Stimulated activated naive B cell treated with anti-CD40 and anti-IgM and Interleukin-4, amounts not matched to agents 10 μg/mL and 1 μg/mL and 100 μg/mL, for 72 hours (primary cell): ENCODE measurements at regions not wholly inside any gene's neighbourhood (a gene's known extent, or its start where the extent isn't known, plus 50 kb on each side); places are given as distances from the start of the nearest gene placed in this dataset.

Experiments
- ATAC-seq, 2 donors: fragments of 150-1000 bp; cut with Tn5 transposase; replicated peaks; 2 replicates each; pipeline ENCODE4 v1.10.0; 2021; ENCODE audit warnings: moderate library complexity in 1 of 2
- DNase-seq: peaks from one replicate; pipeline ENCODE4 v3.0.0; 2021
- H3K27ac Mint-ChIP-seq: one replicate; pipeline ENCODE4 v1.8.0; 2022; ENCODE audit warnings: mild to moderate bottlenecking, mixed read lengths
- H3K27me3 Mint-ChIP-seq, 2 donors: one replicate each; pipeline ENCODE4 v1.8.0; 2022; ENCODE audit warnings: mixed read lengths in 2 of 2
- H3K36me3 Mint-ChIP-seq, 2 donors: one replicate each; pipeline ENCODE4 v1.8.0; 2022; ENCODE audit warnings: mixed read lengths in 2 of 2, mild to moderate bottlenecking in 1 of 2
- H3K4me1 Mint-ChIP-seq, 2 donors: one replicate each; pipeline ENCODE4 v1.8.0; 2022; ENCODE audit warnings: mixed read lengths in 2 of 2, mild to moderate bottlenecking in 1 of 2
- H3K4me3 Mint-ChIP-seq, 2 donors: one replicate each; pipeline ENCODE4 v1.8.0; 2022; ENCODE audit warnings: mild to moderate bottlenecking in 2 of 2, mixed read lengths in 2 of 2, moderate library complexity in 1 of 2
- H3K9me3 Mint-ChIP-seq, 2 donors: one replicate each; pipeline ENCODE4 v1.8.0; 2022; ENCODE audit warnings: mixed read lengths in 2 of 2, mild to moderate bottlenecking in 1 of 2

DNA sequence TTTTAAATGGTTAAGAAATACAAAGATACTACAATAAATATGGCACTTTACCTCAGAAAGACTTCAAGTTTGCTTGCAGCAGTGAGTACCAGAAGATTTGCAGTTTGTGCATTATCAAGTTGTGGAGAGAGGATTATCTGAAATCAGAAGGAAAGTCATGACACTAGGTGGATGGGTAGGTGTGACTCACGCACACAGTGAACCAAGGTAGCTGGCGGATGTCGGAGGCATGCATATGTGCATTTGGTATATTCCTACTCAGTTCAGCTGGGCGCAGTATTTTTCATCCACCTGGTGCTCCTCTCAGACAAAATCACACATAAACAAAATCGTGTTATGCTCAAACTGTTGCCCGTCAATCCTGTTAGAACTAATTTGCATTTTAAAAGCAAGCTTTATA lies 351.0 kb downstream of the IGSF11 start:
- Mint-ChIP-seq H3K9me3 (peaks cover 0 to 8% of the 10 kb centered on the region in 2 donors), H3K4me1 (no peaks in the 10 kb centered on the region), H3K4me3 (no peak overlapping the region), H3K36me3 (no peaks in the 10 kb centered on the region), H3K27me3 (no peaks in the 10 kb centered on the region), H3K27ac (no peak overlapping the region)
- no peak for ATAC-seq
- no peak for DNase-seq

DNA sequence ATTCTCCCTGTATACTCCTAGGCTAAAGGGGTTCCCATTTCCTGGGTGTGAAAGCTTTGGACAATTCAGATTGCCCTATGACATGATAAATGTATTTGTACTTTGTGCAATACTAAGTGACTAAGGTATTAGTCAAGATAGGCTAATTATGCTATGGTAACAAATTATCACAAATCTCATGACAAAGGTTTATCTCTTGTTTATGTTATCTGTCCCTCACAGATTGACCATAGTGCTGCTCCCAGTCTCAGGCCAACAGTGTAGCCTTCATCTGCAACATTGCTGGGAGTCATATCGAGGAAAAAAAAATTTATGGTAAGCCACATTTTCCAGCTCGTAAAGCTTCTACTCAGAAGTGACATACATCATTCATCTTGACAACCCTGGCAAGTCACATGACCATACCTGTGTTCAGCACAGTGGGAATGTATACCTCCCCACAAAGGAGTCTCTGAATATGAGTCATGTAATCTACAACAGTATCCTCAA lies 346.2 kb downstream of the IGSF11 start:
- no peaks in the 10 kb centered on the region for H3K27me3 Mint-ChIP-seq
- no peaks in the 10 kb centered on the region for H3K4me1 Mint-ChIP-seq
- H3K9me3 Mint-ChIP-seq: peaks cover 0 to 2% of the 10 kb centered on the region in 2 donors
- no peak for ATAC-seq
- H3K27ac Mint-ChIP-seq: no peak overlapping the region
- H3K4me3 Mint-ChIP-seq: no peak overlapping the region
- H3K36me3 Mint-ChIP-seq: no peaks in the 10 kb centered on the region
- DNase-seq: no peak

GRCh38 chr3:118692416-118692815 lies 342.2 kb downstream of the IGSF11 start:
- H3K4me1 Mint-ChIP-seq: no peaks in the 10 kb centered on the region
- DNase-seq: no peak
- peaks cover 6 to 13% of the 10 kb centered on the region in 2 donors for H3K9me3 Mint-ChIP-seq
- no peak for ATAC-seq
- H3K27ac Mint-ChIP-seq: no peak overlapping the region
- H3K36me3 Mint-ChIP-seq: no peaks in the 10 kb centered on the region
- H3K27me3 Mint-ChIP-seq: no peaks in the 10 kb centered on the region
- no peak overlapping the region for H3K4me3 Mint-ChIP-seq

DNA sequence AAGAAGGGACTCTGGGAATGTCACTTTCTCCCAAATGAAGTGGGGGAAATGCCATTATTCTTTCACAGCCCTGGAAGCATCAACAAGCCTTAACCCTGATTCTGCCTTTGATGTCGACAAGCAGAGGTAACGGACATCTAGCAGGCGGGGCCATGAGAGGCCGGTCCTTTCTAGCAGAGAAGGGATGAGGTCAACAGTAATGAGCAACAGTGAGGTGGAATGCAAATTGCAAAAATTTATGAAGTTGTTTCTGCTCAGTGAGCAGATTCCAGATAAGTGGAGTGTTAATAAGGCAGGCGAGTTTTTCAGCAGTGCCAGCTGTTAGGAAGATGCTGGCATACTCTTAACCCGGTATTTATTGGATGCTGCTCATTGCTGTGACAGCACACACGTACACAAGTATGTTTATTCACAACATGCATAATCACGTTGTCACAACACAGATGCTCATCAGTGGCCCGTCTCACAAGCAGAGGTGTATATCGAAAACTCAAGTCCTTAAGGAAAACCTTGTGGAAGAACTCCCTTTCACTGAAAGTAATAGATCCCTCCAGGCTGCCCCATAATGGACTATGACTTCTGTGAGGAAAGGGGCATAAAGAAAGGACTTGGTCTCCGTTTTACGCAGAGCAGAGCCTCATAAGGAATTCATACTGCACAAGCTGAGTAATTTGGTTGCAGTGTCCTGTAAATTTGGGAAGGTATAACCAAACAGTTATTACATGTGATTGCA lies 329.0 kb downstream of the IGSF11 start:
- H3K27me3 Mint-ChIP-seq: no peaks in the 10 kb centered on the region
- ATAC-seq: no peak
- H3K36me3 Mint-ChIP-seq: no peaks in the 10 kb centered on the region

GRCh38 chr3:118707991-118708390 lies 326.7 kb downstream of the IGSF11 start:
- Mint-ChIP-seq H3K4me3 (no peak overlapping the region), H3K9me3 (peaks cover 0 to 1% of the 10 kb centered on the region in 2 donors), H3K27me3 (no peaks in the 10 kb centered on the region), H3K4me1 (no peaks in the 10 kb centered on the region), H3K27ac (no peak overlapping the region), H3K36me3 (no peaks in the 10 kb centered on the region)
- DNase-seq: no peak
- no peak for ATAC-seq

More for the DNA sequence above, 329.0 kb downstream of the IGSF11 start:
- no peaks in the 10 kb centered on the region for H3K4me1 Mint-ChIP-seq
- H3K27ac Mint-ChIP-seq: no peak overlapping the region
- peaks cover 1 to 3% of the 10 kb centered on the region in 2 donors for H3K9me3 Mint-ChIP-seq
- no peak for DNase-seq
- no peak overlapping the region for H3K4me3 Mint-ChIP-seq

GRCh38 chr3:118710532-118710931 lies 324.1 kb downstream of the IGSF11 start:
- Mint-ChIP-seq H3K4me1 (no peaks in the 10 kb centered on the region), H3K4me3 (no peak overlapping the region), H3K36me3 (no peaks in the 10 kb centered on the region), H3K27me3 (no peaks in the 10 kb centered on the region), H3K9me3 (peaks cover 0 to 1% of the 10 kb centered on the region in 2 donors), H3K27ac (no peak overlapping the region)
- no peak for DNase-seq
- ATAC-seq: no peak

GRCh38 chr3:118713502-118714207 lies 321.0 kb downstream of the IGSF11 start:
- DNase-seq: no peak
- Mint-ChIP-seq H3K36me3 (no peaks in the 10 kb centered on the region), H3K4me1 (no peaks in the 10 kb centered on the region), H3K27me3 (no peaks in the 10 kb centered on the region), H3K27ac (no peak overlapping the region), H3K9me3 (peaks cover 0 to 1% of the 10 kb centered on the region in 2 donors), H3K4me3 (no peak overlapping the region)
- ATAC-seq: no peak

DNA sequence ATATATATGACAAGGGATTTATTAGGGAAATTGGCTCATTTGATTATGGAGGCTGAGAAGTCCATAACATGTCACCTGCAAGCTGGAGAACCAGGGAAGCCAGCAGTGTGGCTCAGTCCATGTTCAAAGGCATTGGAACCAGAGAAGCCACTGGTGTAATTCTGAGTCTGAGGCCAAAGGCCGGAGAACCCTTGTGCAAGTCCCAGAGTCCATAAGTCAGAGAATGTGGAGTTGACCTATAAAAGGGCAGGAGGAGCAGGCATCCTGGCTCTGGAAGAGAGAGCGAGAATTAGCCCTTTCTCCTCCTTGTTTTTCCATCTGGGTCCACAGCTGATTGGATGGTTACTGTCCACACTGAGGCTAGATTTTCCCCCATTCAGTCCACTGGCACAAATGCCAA lies 319.8 kb downstream of the IGSF11 start:
- Mint-ChIP-seq H3K4me1 (no peaks in the 10 kb centered on the region), H3K36me3 (no peaks in the 10 kb centered on the region), H3K27me3 (no peaks in the 10 kb centered on the region), H3K9me3 (peaks cover 0 to 2% of the 10 kb centered on the region in 2 donors), H3K4me3 (no peak overlapping the region), H3K27ac (no peak overlapping the region)
- ATAC-seq: no peak
- no peak for DNase-seq

DNA sequence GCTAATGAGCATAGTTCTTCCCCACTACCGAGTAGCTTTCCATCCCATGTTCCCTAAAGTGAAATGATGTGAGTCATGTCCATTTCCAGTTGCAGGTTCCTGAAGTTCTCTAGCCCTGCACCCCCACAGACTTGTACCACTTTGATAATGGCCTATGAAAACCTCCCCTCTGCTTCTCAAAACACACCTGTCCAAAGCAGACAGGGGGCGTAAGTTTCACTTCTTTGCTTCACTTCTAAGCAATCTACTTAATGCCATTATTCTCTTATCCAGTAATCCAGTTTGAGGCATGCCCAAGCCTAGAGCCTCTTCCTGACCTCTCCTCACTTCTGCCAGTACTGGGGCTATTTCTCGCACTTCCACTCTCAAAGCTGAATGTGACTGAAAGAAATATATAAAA lies 305.1 kb downstream of the IGSF11 start:
- Mint-ChIP-seq H3K4me3 (no peak overlapping the region), H3K4me1 (no peaks in the 10 kb centered on the region), H3K36me3 (no peaks in the 10 kb centered on the region), H3K9me3 (peaks cover 0 to 3% of the 10 kb centered on the region in 2 donors), H3K27ac (no peak overlapping the region), H3K27me3 (no peaks in the 10 kb centered on the region)
- DNase-seq (no peak), ATAC-seq (no peak)

DNA sequence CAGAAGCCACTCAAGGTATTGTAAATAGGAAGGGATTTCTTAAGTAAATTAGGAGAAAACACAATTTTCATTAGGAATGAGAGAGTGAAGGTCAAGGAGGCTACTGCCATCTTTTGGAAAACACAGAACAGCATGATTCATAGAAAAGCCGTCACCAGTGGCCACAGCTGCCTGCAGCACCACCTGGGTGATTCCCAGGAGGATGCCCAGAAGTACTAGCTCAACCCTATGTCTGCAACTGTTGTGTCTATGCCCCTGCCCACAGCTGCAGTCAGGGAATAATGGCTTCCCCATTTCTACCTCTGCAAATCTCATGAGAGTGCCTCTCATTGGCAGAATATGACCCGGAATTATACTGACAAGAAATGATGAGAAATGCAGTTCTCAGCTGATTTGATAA lies 300.0 kb downstream of the IGSF11 start:
- no peak for ATAC-seq
- Mint-ChIP-seq H3K27me3 (no peaks in the 10 kb centered on the region), H3K4me3 (no peak overlapping the region), H3K27ac (no peak overlapping the region), H3K4me1 (no peaks in the 10 kb centered on the region), H3K9me3 (peaks cover 0 to 8% of the 10 kb centered on the region in 2 donors), H3K36me3 (no peaks in the 10 kb centered on the region)
- DNase-seq: no peak

GRCh38 chr3:118736107-118736506 lies 298.5 kb downstream of the IGSF11 start:
- no peak overlapping the region for H3K4me3 Mint-ChIP-seq
- no peaks in the 10 kb centered on the region for H3K4me1 Mint-ChIP-seq
- DNase-seq: no peak
- no peak for ATAC-seq
- H3K9me3 Mint-ChIP-seq: peaks cover 0 to 10% of the 10 kb centered on the region in 2 donors
- no peak overlapping the region for H3K27ac Mint-ChIP-seq
- H3K36me3 Mint-ChIP-seq: no peaks in the 10 kb centered on the region
- H3K27me3 Mint-ChIP-seq: no peaks in the 10 kb centered on the region

GRCh38 chr3:118740722-118741290 lies 293.8 kb downstream of the IGSF11 start:
- DNase-seq: no peak
- H3K4me1 Mint-ChIP-seq: no peaks in the 10 kb centered on the region
- no peak for ATAC-seq
- no peaks in the 10 kb centered on the region for H3K36me3 Mint-ChIP-seq
- H3K9me3 Mint-ChIP-seq: peaks cover 0 to 9% of the 10 kb centered on the region in 2 donors
- no peak overlapping the region for H3K4me3 Mint-ChIP-seq
- no peaks in the 10 kb centered on the region for H3K27me3 Mint-ChIP-seq
- no peak overlapping the region for H3K27ac Mint-ChIP-seq

DNA sequence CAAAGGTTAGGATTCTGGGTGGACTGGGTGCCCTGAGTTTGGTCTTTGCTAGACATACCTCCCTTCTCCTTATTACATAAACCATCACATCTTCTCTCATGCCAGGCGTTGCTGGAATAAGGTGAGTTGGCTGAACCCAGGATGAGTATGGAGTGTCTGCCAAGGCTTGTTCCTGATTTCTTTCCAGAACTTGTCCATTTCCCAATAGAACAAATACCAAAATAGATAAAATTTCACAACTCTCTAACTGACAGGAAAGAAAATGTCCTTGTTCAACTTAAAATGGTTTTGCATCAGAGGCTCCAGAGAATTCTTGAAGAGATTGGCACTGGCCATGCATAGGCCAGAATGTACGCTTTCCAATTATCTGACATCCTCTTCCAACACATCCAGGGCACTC lies 291.9 kb downstream of the IGSF11 start:
- Mint-ChIP-seq H3K4me3 (no peak overlapping the region), H3K36me3 (no peaks in the 10 kb centered on the region), H3K27me3 (no peaks in the 10 kb centered on the region), H3K9me3 (peaks cover 0 to 7% of the 10 kb centered on the region in 2 donors), H3K27ac (no peak overlapping the region), H3K4me1 (no peaks in the 10 kb centered on the region)
- ATAC-seq (no peak), DNase-seq (no peak)

- DNase-seq (no peak), ATAC-seq (no peak)
- peaks cover 0 to 7% of the 10 kb centered on the region in 2 donors for H3K9me3 Mint-ChIP-seq
- H3K4me1 Mint-ChIP-seq: no peaks in the 10 kb centered on the region
- no peak overlapping the region for H3K27ac Mint-ChIP-seq
- no peak overlapping the region for H3K4me3 Mint-ChIP-seq
- no peaks in the 10 kb centered on the region for H3K27me3 Mint-ChIP-seq
- H3K36me3 Mint-ChIP-seq: no peaks in the 10 kb centered on the region
Measured at GRCh38 chr3:118744186-118744585, 290.5 kb downstream of the IGSF11 start.
